ENCODE measurements at regions not wholly inside any gene's neighbourhood (a gene's known extent, or its start where the extent isn't known, plus 50 kb on each side); places are given as distances from the start of the nearest gene placed in this dataset.

DNA sequence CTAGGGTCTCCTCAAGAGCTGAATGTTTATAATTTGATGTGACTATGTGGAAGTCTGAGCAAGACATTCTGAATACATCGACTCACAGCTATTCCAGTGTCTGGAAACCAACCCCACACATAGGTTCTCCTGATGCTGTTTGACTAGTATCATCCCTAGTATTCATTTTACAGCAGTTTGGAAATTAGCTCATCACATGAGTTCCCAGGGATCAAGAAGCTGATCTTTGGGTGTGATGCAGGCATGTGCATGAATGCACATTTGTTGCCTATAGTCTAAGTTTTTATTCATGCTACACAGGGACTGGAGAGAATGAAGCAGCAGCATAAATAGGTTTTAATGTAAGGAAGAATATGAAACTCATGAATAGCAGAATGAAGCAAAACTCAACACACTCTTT lies 284.3 kb upstream of the SPRED2 start:
- Histone ChIP-seq H3K4me3 (no peak overlapping the region), H3K36me3 (no peaks in the 10 kb centered on the region), H3K4me1 (no peaks in the 10 kb centered on the region), H3K27ac (no peak overlapping the region), H3K9me3 (no peaks in the 10 kb centered on the region), H3K27me3 (no peaks in the 10 kb centered on the region)
- no peak for TF ChIP-seq POLR2A (IDR thresholded peaks at IDR 0.05)
- no peak for TF ChIP-seq POLR2AphosphoS5 (IDR thresholded peaks at IDR 0.05)
- TF ChIP-seq, protein P1, sequence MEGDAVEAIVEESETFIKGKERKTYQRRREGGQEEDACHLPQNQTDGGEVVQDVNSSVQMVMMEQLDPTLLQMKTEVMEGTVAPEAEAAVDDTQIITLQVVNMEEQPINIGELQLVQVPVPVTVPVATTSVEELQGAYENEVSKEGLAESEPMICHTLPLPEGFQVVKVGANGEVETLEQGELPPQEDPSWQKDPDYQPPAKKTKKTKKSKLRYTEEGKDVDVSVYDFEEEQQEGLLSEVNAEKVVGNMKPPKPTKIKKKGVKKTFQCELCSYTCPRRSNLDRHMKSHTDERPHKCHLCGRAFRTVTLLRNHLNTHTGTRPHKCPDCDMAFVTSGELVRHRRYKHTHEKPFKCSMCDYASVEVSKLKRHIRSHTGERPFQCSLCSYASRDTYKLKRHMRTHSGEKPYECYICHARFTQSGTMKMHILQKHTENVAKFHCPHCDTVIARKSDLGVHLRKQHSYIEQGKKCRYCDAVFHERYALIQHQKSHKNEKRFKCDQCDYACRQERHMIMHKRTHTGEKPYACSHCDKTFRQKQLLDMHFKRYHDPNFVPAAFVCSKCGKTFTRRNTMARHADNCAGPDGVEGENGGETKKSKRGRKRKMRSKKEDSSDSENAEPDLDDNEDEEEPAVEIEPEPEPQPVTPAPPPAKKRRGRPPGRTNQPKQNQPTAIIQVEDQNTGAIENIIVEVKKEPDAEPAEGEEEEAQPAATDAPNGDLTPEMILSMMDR (IDR thresholded peaks at IDR 0.05), result no peak
- TF ChIP-seq EP300 (IDR thresholded peaks at IDR 0.05; ENCODE audit: low read depth), result no peak
- no peak for DNase-seq
- intact Hi-C loops (cut with DNase I; ENCODE audit: low total_unique reads) (no loop called here), in situ Hi-C loops (cut with MboI; ENCODE audit: low pct_ligation_motif_present in 1 of 4, low pct_unique_long_range_greater_than_20kb in 1 of 4, low sequenced_read_pairs in 3 of 4) (no loop called here)
- 71 to 100% methylated on average over 1 of the region's 1 CpG for WGBS, 2 donors (ENCODE audit: low coverage in 1 of 2)

DNA sequence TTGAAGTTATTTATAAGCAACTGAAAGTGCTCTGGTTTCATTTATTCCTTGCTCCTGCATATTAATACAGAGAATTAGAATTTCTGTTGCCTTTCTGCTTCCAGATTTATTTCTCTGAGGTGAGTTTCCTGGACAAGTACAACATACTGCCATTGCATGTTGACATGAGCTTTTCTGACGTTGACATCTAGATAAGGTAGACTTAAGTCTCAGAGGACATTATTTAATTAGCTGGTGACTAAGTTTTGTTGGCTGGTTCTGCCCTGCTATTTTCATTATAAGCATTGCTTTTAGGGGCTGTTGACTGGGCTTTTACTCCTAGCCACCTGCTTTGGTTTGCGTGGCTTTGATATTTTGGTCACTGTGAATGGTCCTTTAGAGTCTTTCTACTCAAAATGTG lies 282.9 kb upstream of the SPRED2 start:
- H3K4me3 ChIP-seq, result no peak overlapping the region
- DNase-seq, result no peak
- in situ Hi-C loops (cut with MboI; ENCODE audit: low pct_ligation_motif_present in 1 of 4, low pct_unique_long_range_greater_than_20kb in 1 of 4, low sequenced_read_pairs in 3 of 4), result no loop called here
- no peaks in the 10 kb centered on the region for H3K27me3 ChIP-seq
- no peaks in the 10 kb centered on the region for H3K36me3 ChIP-seq
- intact Hi-C loops (cut with DNase I; ENCODE audit: low total_unique reads), result no loop called here
- no peaks in the 10 kb centered on the region for H3K4me1 ChIP-seq
- H3K27ac ChIP-seq, result no peak overlapping the region
- TF ChIP-seq EP300 (IDR thresholded peaks at IDR 0.05; ENCODE audit: low read depth), result no peak
- 33 to 76% methylated on average over 1 to 2 of the region's 2 CpGs for WGBS, 2 donors (ENCODE audit: low coverage in 1 of 2)
- no peaks in the 10 kb centered on the region for H3K9me3 ChIP-seq

DNA sequence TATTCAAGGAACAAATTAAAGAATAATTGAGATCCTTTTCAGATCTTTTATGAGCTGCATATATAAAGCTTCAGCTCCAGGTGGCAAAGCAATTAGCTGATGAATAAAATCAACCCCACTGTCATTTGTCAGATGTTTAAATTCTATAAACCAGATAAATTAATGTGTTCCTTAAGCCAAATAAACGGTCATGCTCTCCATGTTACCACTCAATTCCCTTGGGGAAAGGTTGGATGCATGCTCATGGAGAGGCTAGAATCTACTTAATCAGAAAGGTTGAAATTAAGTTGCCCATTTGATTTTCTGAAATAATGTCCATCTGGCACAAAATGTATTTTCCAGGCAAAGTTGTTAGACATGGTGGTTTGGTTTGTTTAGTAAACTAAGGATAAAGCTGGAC lies 282.5 kb upstream of the SPRED2 start:
- in situ Hi-C loops (cut with MboI; ENCODE audit: low pct_ligation_motif_present in 1 of 4, low pct_unique_long_range_greater_than_20kb in 1 of 4, low sequenced_read_pairs in 3 of 4), result no loop called here
- H3K9me3 ChIP-seq, result no peaks in the 10 kb centered on the region
- H3K27ac ChIP-seq, result no peak overlapping the region
- H3K4me3 ChIP-seq, result no peak overlapping the region
- no peak for TF ChIP-seq POLR2A (IDR thresholded peaks at IDR 0.05)
- TF ChIP-seq POLR2AphosphoS5 (IDR thresholded peaks at IDR 0.05), result no peak
- TF ChIP-seq, protein P1 (IDR thresholded peaks at IDR 0.05), result no peak
- no peak for TF ChIP-seq EP300 (IDR thresholded peaks at IDR 0.05; ENCODE audit: low read depth)
- intact Hi-C loops (cut with DNase I; ENCODE audit: low total_unique reads), result no loop called here
- no peak for DNase-seq
- no peaks in the 10 kb centered on the region for H3K36me3 ChIP-seq
- 38 to 44% methylated on average over 1 of the region's 1 CpG for WGBS, 2 donors (ENCODE audit: low coverage in 1 of 2)
- no peaks in the 10 kb centered on the region for H3K4me1 ChIP-seq
- H3K27me3 ChIP-seq, result no peaks in the 10 kb centered on the region

DNA sequence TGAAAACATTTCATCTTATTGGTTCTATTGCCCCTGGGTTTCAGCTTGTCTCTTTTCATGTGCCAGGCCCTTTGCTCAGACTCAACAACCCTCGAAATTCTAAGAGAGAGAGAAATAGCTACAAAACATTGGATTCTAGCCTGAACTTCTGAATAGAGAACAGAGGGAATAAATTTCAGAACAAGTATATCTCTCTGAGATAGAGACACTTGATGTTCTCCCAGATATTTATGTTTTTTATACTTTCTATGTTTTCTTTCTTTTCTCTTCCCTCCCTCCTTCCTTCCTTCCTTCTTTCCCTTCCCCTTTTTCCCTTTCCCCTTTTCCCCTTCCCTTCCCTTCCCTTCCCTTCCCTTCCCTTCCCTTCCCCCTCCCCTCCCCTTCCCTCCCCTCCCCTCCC lies 279.5 kb upstream of the SPRED2 start:
- Histone ChIP-seq H3K4me1 (peaks cover 0 to 4% (median 0%) of the 10 kb centered on the region in 4 donors), H3K27ac (no peak overlapping the region), H3K9me3 (no peaks in the 10 kb centered on the region), H3K27me3 (no peaks in the 10 kb centered on the region), H3K4me3 (no peak overlapping the region), H3K36me3 (no peaks in the 10 kb centered on the region)
- TF ChIP-seq POLR2AphosphoS5 (IDR thresholded peaks at IDR 0.05), result no peak
- no peak for TF ChIP-seq POLR2A (IDR thresholded peaks at IDR 0.05)
- TF ChIP-seq, protein P1 (IDR thresholded peaks at IDR 0.05), result no peak
- no peak for TF ChIP-seq EP300 (IDR thresholded peaks at IDR 0.05; ENCODE audit: low read depth)
- intact Hi-C loops (cut with DNase I; ENCODE audit: low total_unique reads), result no loop called here
- no peak for DNase-seq
- in situ Hi-C loops (cut with MboI; ENCODE audit: low pct_ligation_motif_present in 1 of 4, low pct_unique_long_range_greater_than_20kb in 1 of 4, low sequenced_read_pairs in 3 of 4), result no loop called here
- 49 to 57% methylated on average over 1 of the region's 1 CpG for WGBS, 2 donors (ENCODE audit: low coverage in 1 of 2)

DNA sequence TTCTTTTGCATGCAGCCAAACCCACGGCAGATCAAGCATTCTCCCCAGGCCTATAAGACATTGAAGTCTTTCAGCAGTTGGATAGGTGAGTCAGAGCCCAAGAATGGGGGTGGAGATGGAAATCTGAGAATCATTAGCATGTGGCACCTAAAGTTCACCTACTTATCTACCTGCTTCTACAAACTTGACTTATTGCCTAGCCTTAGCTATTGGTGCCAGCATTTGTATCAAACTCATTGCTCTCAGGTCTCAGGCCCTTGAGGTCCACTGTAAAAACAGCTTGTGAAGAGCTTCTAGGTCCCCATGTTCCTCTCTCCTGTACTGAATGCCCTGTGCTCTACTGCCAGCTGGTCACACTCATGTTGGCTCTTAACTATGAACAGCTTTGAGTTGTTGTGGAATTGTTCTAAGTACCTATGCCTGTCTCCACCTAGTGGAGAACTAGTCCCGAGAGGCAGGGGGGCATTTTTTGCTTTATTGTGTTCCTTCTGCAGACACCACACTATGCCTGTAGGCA lies 278.4 kb upstream of the SPRED2 start:
- no peak for TF ChIP-seq POLR2AphosphoS5 (IDR thresholded peaks at IDR 0.05)
- TF ChIP-seq POLR2A (IDR thresholded peaks at IDR 0.05), result no peak
- no peak for TF ChIP-seq EP300 (IDR thresholded peaks at IDR 0.05; ENCODE audit: low read depth)
- TF ChIP-seq, protein P1 (IDR thresholded peaks at IDR 0.05), result no peak
- DNase-seq, result no peak
- no peak overlapping the region for H3K27ac ChIP-seq
- WGBS, 2 donors (ENCODE audit: low coverage in 1 of 2), result 42 to 57% methylated on average over 1 to 2 of the region's 2 CpGs
- in situ Hi-C loops (cut with MboI; ENCODE audit: low pct_ligation_motif_present in 1 of 4, low pct_unique_long_range_greater_than_20kb in 1 of 4, low sequenced_read_pairs in 3 of 4) (no loop called here), intact Hi-C loops (cut with DNase I; ENCODE audit: low total_unique reads) (no loop called here)
- H3K4me3 ChIP-seq, result no peak overlapping the region
- peaks cover 0 to 4% (median 0%) of the 10 kb centered on the region in 4 donors for H3K4me1 ChIP-seq
- no peaks in the 10 kb centered on the region for H3K36me3 ChIP-seq
- no peaks in the 10 kb centered on the region for H3K9me3 ChIP-seq
- H3K27me3 ChIP-seq, result no peaks in the 10 kb centered on the region
